NCI-H1417 (cell line): ENCODE measurements at regions not wholly inside any gene's neighbourhood (a gene's known extent, or its start where the extent isn't known, plus 50 kb on each side); places are given as distances from the start of the nearest gene placed in this dataset.

ENCODE experiments used
- DNase-seq, 3 experiments: peaks; one replicate each; lab custom pipeline; 2025; lab: John Stamatoyannopoulos, UW

DNA sequence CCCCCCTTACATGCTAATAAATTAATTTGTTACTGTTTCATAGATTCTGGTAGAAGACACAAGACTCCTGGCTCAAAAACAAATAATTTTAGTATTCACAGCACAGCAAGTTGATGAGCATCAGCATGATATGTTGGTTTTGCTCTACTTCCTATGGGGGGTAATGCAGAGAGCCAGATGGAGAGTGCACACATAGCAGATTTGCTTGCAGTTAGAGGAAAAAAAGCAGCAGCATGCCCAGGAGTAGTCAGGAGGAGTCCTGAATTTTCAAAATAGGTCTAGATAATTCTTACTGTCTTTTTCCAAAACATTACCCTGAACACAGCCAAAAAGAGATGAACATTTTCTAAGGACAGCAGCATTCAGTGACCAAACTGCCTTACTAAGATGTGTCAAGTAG, 261.3 kb downstream of the COX7C start:
- DNase-seq, result peak in 1 of 3 experiments; percentile 6

DNA sequence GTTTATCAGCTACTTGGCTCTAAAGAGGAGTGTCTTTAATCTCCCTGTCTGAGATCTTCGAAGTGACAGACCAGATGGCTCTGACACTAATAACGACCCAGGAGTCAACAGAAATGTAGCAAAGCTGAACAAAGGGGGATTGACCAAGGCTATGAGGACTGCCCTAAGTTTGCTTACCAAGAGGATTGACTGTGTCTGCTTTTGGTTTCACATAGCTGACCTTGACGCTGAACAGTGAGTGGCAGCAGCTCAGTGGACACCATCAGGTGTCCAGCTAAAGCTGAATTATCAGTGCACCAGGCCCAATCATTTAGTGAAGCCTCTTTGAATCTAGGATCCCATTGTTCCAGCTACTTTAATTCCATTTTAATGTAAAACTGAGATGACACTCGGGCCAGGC, 262.6 kb downstream of the COX7C start:
- no peak for DNase-seq

DNA sequence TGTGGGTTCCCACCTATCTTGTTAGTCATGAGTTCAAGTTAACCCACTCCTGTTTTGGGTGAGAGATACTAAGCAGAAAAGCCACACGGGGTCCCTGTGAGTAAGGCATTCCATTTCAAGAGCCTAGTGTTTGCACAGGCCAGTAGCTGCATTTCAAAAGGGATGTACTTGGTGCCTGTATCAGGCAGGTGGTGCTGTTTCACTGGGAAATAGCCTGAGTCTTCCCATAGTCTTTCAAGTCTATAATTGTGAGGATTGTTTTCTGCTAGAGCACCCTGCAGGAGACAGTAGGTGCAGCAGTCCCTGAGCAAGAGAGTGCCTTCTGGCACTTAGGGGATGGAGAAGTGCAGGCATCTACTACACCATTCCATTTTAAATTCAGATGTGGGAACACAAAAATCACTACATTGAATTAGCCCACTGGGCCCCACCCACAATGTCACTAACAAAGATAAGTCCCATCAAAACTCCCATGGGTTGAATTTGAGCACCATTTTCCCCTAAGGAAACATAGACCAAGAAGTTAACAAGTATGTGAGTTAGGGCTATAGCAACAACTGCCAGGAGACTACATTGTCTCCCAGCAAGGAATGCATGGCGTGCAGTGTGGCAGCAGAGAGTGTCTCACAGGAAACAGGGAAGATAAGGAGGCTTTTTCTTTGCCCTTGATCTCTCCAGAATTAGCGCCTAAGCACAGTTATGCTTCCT, 263.2 kb downstream of the COX7C start:
- DNase-seq, result peak; percentile 51 to 80 (median 64)

DNA sequence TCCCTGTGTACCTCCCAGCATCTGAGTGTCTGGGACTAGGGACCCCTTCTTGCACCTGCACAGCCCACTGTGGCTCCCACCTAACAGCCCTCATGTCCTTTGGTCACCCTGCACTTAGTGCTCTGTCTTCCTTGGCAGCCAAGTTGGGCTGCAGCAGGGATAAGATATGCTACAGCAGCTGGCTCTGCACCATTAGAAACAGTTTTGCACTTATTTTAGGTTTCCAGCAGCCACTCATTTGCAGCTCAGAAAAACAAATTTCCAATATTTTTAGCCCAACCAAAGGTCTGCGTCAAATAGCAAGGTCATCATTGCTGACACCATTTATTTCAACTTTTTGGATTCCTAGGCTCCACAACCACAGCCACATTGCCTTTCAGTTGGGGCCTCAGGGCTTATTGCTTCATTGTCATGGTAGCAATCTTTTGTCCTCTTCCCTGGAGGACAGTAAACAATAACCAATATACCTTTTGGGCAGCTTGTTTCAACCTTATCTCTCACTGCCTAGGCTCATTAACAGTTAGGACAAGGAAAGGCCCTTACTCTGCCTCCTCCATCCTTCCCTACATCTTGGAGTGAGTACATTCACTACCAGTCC, 263.9 kb downstream of the COX7C start:
- DNase-seq, result peak in 1 of 3 experiments; percentile 5

GRCh38 chr5:86884608-86885007, 266.9 kb downstream of the COX7C start:
- DNase-seq, result no peak

DNA sequence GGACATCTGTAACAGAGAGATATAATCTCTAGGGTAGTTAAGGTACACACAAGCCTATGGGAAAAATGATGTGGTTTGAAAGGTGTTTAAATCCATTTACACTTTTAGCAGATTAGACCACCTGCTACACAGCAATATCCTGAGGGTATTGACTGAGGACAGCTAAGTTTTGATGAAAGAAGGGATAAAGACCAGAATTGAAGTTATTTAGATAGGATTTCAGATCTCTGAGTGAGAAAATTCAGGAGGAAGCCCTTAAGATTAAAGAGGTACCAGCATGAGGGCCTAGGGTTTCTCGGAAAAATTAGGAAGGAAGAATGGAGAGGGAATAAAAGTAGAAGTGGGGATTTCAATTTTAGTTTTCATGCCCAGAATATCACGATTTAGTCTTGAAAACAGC, 267.3 kb downstream of the COX7C start:
- no peak for DNase-seq

- DNase-seq, result no peak
Measured at GRCh38 chr5:86885489-86886230, 267.9 kb downstream of the COX7C start.

GRCh38 chr5:86890375-86890774, 272.6 kb downstream of the COX7C start:
- DNase-seq, result no peak

- DNase-seq, result no peak
Measured at GRCh38 chr5:86894056-86894455, 276.3 kb downstream of the COX7C start.

DNA sequence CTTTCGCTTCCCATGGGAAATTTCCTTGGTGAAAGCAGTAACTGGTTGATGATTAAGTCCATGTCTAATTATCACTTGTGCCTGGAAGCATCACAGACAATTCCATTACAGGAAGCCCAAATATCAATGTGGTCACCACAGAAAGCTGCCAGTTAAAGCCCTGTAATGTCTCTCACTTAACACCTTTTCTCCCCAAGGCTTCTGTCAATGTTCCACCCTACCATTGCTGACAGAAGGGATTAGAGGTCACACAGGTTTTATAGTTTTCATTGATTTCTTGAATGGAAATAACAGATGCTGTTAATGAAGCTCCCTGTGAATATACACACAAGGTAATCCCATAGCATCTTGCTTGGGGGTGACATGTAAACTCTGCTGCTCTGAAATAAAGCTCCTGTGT, 279.2 kb downstream of the COX7C start:
- no peak for DNase-seq

DNA sequence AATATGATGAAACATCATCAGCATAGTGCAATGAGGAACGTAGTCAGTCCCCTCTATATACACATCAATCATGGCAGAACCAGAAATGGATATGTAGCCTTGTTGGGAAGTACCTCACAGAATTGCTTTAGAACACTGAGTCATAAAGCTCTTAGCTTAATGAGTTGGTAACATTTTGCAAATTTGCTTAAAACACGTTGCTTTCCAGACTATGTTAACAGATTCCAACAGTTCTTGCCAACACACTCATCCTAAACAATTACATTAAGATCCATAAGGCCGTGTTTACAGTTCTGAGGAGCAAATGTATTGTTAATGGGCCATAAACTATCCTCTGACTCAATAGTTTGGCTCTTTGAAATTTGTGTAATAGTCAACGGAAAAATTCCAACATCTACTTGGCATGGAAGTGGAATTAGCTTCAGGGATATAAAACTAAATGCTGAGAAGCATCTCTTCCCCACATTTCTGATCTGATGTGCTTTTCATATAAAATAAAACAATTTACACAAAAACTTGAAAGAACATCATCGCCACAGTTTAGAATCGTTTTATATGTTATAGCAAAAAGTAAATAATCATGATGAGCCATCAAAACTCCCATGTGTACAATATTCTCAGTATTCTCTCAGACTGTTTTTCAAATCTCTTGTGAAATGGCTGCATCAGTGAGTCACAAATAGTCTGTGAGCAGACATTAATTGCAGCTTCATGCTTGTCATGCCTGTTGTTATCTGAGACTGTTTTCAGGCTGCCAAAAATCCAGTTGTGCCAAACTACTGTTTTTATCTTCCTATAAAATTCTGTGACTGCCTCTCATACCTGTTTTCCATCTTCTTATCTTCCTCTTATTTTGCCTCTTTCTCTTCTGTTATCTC, 291.9 kb downstream of the COX7C start:
- DNase-seq, result peak in 1 of 3 experiments; percentile 11

DNA sequence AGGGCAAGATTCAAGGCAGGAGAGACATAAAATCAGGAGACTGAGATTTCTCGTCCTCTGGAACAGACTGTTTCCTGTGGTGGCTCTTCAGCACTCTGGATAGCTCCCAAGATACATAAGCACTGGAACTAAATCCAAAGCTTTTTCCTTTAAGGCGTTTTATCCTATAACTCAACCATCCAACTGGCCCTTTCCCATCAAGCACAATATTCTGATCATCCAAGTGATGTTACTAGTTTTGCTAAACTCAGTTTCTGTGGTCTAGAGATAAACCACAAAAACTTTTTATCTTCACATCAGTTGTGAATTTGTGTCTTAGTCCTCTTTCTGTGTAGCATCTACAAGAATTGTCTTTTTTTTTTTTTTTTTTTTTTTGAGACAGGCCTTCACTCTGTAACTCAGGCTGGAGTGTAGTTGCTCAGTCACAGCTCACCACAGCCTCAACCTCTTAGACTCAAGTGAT, 299.4 kb downstream of the COX7C start:
- DNase-seq, result no peak

GRCh38 chr5:86918246-86918645, 300.5 kb downstream of the COX7C start:
- DNase-seq, result no peak

DNA sequence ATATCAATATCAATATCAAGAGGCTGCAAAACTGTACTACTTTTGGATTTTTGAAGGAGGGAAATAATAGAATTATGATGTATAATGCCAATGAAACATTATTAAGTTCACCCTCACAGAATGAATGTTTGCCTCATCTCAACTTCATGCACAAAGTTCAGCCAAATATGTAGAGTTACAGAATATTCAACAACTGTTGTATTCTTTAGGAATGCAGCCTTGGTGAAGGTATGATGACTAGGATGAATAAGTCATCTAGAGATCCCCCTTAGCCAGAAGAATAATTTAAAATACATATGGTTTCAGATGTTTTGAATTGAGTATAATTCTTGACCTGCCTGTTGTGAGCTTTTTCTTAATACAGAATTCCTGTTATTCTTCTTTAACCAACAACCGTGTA, 308.3 kb downstream of the COX7C start:
- no peak for DNase-seq

- no peak for DNase-seq
Measured at GRCh38 chr5:86929123-86929766, 311.5 kb downstream of the COX7C start.

- peak in 1 of 3 experiments; percentile 9 for DNase-seq
Measured at GRCh38 chr5:86951761-86952160, 315.9 kb upstream of the RASA1 start.

DNA sequence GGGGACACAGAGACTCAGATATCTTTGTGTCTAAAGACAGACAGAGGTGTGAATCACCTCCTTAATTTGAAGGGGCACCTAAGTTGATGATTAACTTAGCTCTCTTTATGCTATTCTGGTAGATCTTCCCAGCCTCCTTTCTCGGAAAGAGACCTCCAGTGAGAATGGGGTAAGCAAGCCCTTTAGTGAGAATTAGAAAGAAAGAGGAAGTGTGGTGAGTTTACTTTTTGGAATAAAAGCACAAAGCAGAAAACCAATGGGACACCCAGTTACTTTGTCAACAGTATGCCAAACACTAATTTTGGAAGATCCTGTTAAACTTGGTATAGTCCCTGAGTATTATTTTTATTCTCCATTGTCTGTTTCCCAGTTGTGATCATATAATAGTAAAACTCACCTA, 302.8 kb upstream of the RASA1 start:
- DNase-seq, result no peak

DNA sequence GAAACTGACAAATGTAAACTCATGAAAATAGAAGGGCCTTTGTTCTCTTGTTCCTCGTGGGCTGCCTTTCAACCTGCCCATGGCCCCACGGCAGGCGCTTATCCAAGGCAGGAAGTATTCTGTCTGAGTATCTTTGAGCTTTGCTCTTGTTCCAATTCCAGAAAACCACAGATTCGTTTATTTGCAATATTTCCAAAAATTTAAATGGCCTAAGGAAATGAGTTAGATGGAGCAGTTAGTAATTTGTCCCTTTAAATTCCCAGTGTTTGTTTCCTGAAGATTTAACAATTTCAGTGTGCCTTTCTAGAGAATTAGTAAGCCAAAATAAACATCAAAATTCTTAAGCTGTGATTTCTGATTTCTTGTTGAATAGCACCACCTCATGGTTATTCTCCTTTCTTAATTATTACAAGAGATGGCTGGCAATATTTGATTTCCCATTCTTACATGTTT, 299.4 kb upstream of the RASA1 start:
- DNase-seq, result peak in 2 of 3 experiments; percentile 43 to 60

GRCh38 chr5:86970361-86970760, 297.3 kb upstream of the RASA1 start:
- no peak for DNase-seq

DNA sequence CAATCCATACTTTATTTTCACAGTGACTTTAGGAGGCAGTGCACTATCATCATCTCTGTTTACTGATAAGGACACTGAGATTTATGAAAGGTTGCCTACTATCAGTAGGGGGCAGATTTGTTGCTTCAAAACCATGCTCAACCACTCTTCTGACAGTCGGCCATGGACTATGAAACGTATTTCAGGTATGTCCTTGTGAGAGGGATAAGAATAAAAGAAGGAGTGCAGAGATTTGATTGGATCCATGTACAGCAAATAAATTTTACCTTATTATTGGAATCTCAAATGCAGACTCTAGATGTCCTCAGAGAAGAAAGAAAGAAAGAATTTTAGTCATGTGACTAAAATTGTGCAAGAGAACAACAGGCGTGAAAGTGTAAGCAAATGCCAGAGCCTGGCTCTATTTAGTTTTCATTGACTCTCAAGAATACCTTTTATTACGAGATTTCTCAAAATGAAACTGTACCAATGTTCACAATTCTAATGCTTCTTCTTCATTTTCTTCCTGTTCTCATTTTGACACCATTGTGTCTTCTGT, 296.6 kb upstream of the RASA1 start:
- DNase-seq, result peak in 1 of 3 experiments; percentile 5

DNA sequence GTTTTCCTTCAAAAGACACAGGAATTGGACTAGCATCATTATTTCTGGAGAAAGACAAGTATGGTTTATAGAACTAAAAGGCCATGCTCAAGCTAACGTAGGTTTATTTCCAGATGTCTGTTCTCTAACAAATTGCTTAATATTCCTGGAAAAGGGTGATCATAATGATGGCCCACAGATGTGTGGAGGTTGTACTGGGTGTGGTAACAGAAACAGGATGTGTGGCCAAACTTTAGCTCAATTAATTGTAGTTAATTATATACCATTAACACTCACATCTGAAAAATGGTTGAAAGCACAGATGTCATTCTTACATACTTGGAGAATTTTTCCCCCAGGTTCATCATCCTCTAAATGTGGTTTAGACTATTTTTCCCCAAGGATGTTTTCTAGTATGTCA, 292.7 kb upstream of the RASA1 start:
- no peak for DNase-seq
